Breast epithelium (tissue), 4 donors: ENCODE measurements at regions not wholly inside any gene's neighbourhood (a gene's known extent, or its start where the extent isn't known, plus 50 kb on each side); places are given as distances from the start of the nearest gene placed in this dataset.

ENCODE experiments used
- DNase-seq, 2 donors: peaks; one replicate each; pipeline ENCODE4 v3.0.0-alpha.2; 2019; ENCODE audit warnings: low spot score in 2 of 2
- H3K27ac ChIP-seq, 2 donors: fragments of 200-600 bp; sonication (generic) in 1 of 2; one replicate each; pipeline ENCODE4 v1.5.1; 2016 to 2019; ENCODE audit warnings: mild to moderate bottlenecking in 1 of 2
- H3K27me3 ChIP-seq, 2 donors: fragments of 200-600 bp; sonication (generic) in 1 of 2; one replicate each; pipeline versions ENCODE4 v1.5.1 to v1.6.0; 2017 to 2019; ENCODE audit warnings: control low read depth in 1 of 2, mild to moderate bottlenecking in 1 of 2
- H3K36me3 ChIP-seq: fragments of 200-600 bp; one replicate; pipeline ENCODE4 v1.5.1; 2019
- H3K4me1 ChIP-seq, 2 donors: fragments of 200-600 bp; sonication (generic); one replicate each; pipeline ENCODE4 v1.5.1; 2016 to 2019; ENCODE audit warnings: control low read depth in 1 of 2
- H3K4me3 ChIP-seq, 3 donors: fragments of 200-600 bp; sonication (generic); 1 replicate in 2 of 3; 2 replicates in 1 of 3; pipeline ENCODE4 v1.5.1; 2016 to 2019; ENCODE audit warnings: mild to moderate bottlenecking in 3 of 3, moderate library complexity in 2 of 3
- H3K9me3 ChIP-seq, 2 donors: fragments of 200-600 bp; sonication (generic) in 1 of 2; one replicate each; pipeline ENCODE4 v1.5.1; 2016 to 2019; ENCODE audit warnings: control low read depth in 1 of 2
- CTCF ChIP-seq, 3 donors: fragments of 450-650 bp; IDR thresholded peaks; one replicate each; pipeline ENCODE4 v1.5.1; 2016 to 2017; ENCODE audit warnings: antibody characterized with exemption in 3 of 3, mild to moderate bottlenecking in 3 of 3, moderate library complexity in 3 of 3
- POLR2A ChIP-seq: fragments of 450-650 bp; IDR thresholded peaks from one replicate; pipeline ENCODE4 v1.6.1; 2016; ENCODE audit warnings: antibody characterized with exemption, mild to moderate bottlenecking, moderate library complexity
- POLR2AphosphoS5 ChIP-seq, 3 donors: sonication (generic); formaldehyde crosslinking; IDR thresholded peaks; one replicate each; pipeline ENCODE4 v1.6.1; 2017; ENCODE audit warnings: antibody characterized with exemption in 3 of 3
- intact Hi-C: fragments of 100-400 bp; cut with DNase I; formaldehyde crosslinking; loops from one replicate; pipeline ENCODE4 v1.15.1; 2023; ENCODE audit warnings: low total_unique reads

GRCh38 chr14:103250874-103251273 lies 83.2 kb upstream of the EIF5 start:
- Histone ChIP-seq H3K4me3 (no peak overlapping the region), H3K27ac (no peak overlapping the region), H3K4me1 (no peaks in the 10 kb centered on the region), H3K9me3 (no peaks in the 10 kb centered on the region), H3K27me3 (no peaks in the 10 kb centered on the region), H3K36me3 (no peaks in the 10 kb centered on the region)
- TF ChIP-seq POLR2AphosphoS5 (IDR thresholded peaks at IDR 0.05) (no peak), CTCF (IDR thresholded peaks at IDR 0.05) (no peak), POLR2A (no peak)
- no peak for DNase-seq
- intact Hi-C loops = no loop called here

- Histone ChIP-seq H3K27ac (no peak overlapping the region), H3K27me3 (no peaks in the 10 kb centered on the region), H3K36me3 (no peaks in the 10 kb centered on the region), H3K4me1 (no peaks in the 10 kb centered on the region), H3K4me3 (no peak overlapping the region), H3K9me3 (no peaks in the 10 kb centered on the region)
- no peak for TF ChIP-seq POLR2AphosphoS5 (IDR thresholded peaks at IDR 0.05)
- no peak for TF ChIP-seq POLR2A
- intact Hi-C loops = no loop called here
- peak in 1 of 2 donors; percentile 10 for DNase-seq
Observed at GRCh38 chr14:103255555-103255954, 78.5 kb upstream of the EIF5 start.

- Histone ChIP-seq H3K4me3 (no peak overlapping the region), H3K36me3 (no peaks in the 10 kb centered on the region), H3K27ac (no peak overlapping the region), H3K9me3 (no peaks in the 10 kb centered on the region), H3K4me1 (no peaks in the 10 kb centered on the region), H3K27me3 (no peaks in the 10 kb centered on the region)
- DNase-seq = peak in 1 of 2 donors; percentile 12
- intact Hi-C loops = no loop called here
- TF ChIP-seq CTCF (IDR thresholded peaks at IDR 0.05) (no peak), POLR2A (no peak), POLR2AphosphoS5 (IDR thresholded peaks at IDR 0.05) (no peak)
Observed at GRCh38 chr14:103256406-103256805, 77.6 kb upstream of the EIF5 start.

GRCh38 chr14:103257211-103257962 lies 76.7 kb upstream of the EIF5 start:
- H3K27ac ChIP-seq = no peak overlapping the region
- H3K27me3 ChIP-seq = no peaks in the 10 kb centered on the region
- H3K9me3 ChIP-seq = no peaks in the 10 kb centered on the region
- H3K36me3 ChIP-seq = no peaks in the 10 kb centered on the region
- H3K4me3 ChIP-seq = no peak overlapping the region
- intact Hi-C loops = no loop called here
- DNase-seq = no peak
- H3K4me1 ChIP-seq = no peaks in the 10 kb centered on the region
- TF ChIP-seq POLR2AphosphoS5 (IDR thresholded peaks at IDR 0.05) = no peak
- no peak for TF ChIP-seq POLR2A
- no peak for TF ChIP-seq CTCF (IDR thresholded peaks at IDR 0.05)

- peak in 1 of 2 donors; percentile 12 for DNase-seq
- H3K27me3 ChIP-seq = no peaks in the 10 kb centered on the region
- H3K4me3 ChIP-seq = no peak overlapping the region
- no peaks in the 10 kb centered on the region for H3K4me1 ChIP-seq
- no peaks in the 10 kb centered on the region for H3K9me3 ChIP-seq
- H3K27ac ChIP-seq = no peak overlapping the region
- intact Hi-C loops = no loop called here
- no peaks in the 10 kb centered on the region for H3K36me3 ChIP-seq
- TF ChIP-seq POLR2AphosphoS5 (IDR thresholded peaks at IDR 0.05) (no peak), CTCF (IDR thresholded peaks at IDR 0.05) (no peak), POLR2A (no peak)
Observed at GRCh38 chr14:103258211-103258610, 75.8 kb upstream of the EIF5 start.
